ENCODE measurements at regions not wholly inside any gene's neighbourhood (a gene's known extent, or its start where the extent isn't known, plus 50 kb on each side); places are given as distances from the start of the nearest gene placed in this dataset.
"Not testable (repeated sequence)": the region's sequence is repeated elsewhere in the genome, so short reads cannot be mapped to it uniquely, and the experiment has no call there.

DNA sequence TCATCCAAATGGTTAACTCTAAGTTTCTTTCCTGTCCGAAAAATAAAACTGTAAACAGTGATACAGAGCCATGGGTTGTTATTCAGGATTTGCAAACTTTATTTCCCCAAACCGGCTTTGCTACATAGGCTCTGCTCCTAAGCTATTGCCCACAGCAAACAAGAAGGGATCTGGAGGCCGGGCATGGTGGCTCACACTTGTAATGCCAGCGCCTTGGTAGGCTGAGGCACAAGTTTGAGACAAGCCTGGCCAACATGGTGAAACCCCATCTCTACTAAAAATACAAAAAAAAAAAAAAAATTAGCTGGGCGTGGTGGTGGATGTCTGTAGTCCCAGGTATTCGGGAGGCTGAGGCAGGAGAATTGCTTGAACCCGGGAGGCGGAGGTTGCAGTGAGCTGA is 60.6 kb upstream of the PMEPA1 start:
- TF ChIP-seq, protein P1, sequence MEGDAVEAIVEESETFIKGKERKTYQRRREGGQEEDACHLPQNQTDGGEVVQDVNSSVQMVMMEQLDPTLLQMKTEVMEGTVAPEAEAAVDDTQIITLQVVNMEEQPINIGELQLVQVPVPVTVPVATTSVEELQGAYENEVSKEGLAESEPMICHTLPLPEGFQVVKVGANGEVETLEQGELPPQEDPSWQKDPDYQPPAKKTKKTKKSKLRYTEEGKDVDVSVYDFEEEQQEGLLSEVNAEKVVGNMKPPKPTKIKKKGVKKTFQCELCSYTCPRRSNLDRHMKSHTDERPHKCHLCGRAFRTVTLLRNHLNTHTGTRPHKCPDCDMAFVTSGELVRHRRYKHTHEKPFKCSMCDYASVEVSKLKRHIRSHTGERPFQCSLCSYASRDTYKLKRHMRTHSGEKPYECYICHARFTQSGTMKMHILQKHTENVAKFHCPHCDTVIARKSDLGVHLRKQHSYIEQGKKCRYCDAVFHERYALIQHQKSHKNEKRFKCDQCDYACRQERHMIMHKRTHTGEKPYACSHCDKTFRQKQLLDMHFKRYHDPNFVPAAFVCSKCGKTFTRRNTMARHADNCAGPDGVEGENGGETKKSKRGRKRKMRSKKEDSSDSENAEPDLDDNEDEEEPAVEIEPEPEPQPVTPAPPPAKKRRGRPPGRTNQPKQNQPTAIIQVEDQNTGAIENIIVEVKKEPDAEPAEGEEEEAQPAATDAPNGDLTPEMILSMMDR (conservative IDR thresholded peaks at IDR 0.05; ENCODE audit: low read depth, low read length), result not testable (repeated sequence)
- not testable (repeated sequence) for TF ChIP-seq EZH2 (IDR thresholded peaks at IDR 0.05; ENCODE audit: borderline replicate concordance, low read depth, low read length, poor library complexity, severe bottlenecking)
